ENCODE measurements at regions not wholly inside any gene's neighbourhood (a gene's known extent, or its start where the extent isn't known, plus 50 kb on each side); places are given as distances from the start of the nearest gene placed in this dataset.

DNA sequence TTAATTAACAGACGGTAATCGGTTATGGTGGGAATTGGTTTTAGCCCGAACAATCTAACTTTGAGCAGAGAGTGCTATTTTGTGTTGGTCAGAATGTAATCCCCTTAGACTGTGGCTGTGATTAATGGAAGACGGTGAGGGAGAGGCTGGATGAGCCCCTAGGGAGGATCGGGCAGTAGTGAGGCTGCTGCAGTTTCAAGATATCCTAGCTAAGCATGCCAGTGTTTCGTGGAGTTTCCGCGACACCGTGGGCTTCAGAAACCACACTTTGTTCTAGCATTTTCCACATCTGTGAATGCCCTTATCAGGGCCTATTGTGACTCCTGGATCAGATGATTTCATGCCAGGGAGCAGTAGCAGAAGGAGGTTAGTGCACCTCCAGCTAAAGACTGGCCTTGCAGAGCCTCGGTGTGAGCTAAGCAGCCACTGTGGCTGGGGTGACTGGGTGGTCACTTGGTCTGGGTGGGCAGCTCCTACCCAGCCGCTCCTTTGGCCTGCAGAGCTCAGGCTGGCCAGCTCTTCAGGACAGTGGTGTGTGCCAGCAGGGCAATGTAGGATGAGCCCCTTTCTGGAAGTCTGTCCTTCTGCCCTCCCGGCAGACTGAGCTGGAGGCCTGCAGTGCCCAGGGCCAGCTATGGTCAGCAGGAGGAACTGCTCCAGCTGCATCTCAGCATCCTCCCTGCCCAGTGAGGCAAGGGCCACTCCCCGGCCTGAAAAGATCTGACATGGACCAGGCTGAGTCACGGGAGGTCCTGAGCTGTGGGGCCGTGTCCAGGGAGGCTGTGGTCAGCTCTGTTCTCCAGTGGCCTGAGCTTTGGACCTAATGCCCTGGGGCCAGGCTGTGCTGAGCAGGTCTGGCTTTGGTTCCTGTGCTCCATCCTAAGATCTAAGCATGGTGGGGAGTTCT, 142.6 kb upstream of the GPC1 start:
- no peaks in the 10 kb centered on the region for H3K79me2 ChIP-seq (ENCODE audit: insufficient read depth, low read length)
- Mint-ChIP-seq H3K9me3 (no peaks in the 10 kb centered on the region), H3K4me1 (no peaks in the 10 kb centered on the region), H3K27me3 (ENCODE audit: low read depth in 3 of 3) (peaks cover 1 to 2% (median 1%) of the 10 kb centered on the region in 3 donors), H3K27ac (no peak overlapping the region), H3K36me3 (no peaks in the 10 kb centered on the region), H3K4me3 (no peak overlapping the region)
- no peak overlapping the region for H3K4me3 ChIP-seq (replicated peaks in 1 of 3; ENCODE audit: low read depth in 2 of 3, low read length in 3 of 3)
- H3K4me2 ChIP-seq (replicated peaks; ENCODE audit: extremely low read depth, low read length, poor library complexity, severe bottlenecking), result no peak overlapping the region
- no peak overlapping the region for H3K9ac ChIP-seq (ENCODE audit: insufficient read depth, low read length, poor library complexity, severe bottlenecking)
- H3K4me1 ChIP-seq (ENCODE audit: control insufficient read depth in 1 of 2, insufficient read depth in 2 of 2, low read length in 2 of 2), result no peaks in the 10 kb centered on the region
- no peaks in the 10 kb centered on the region for H3K27me3 ChIP-seq (ENCODE audit: control insufficient read depth in 2 of 2, insufficient read depth in 2 of 2, low read length in 2 of 2)
- no peaks in the 10 kb centered on the region for H3K9me3 ChIP-seq (replicated peaks in 1 of 2; ENCODE audit: control insufficient read depth in 1 of 2, insufficient read depth in 1 of 2, low read length in 2 of 2)
- intact Hi-C loops (cut with micrococcal nuclease), result no loop called here
- H4K20me1 ChIP-seq (ENCODE audit: insufficient read depth, low read length), result no peaks in the 10 kb centered on the region
- no peak for DNase-seq
- TF ChIP-seq, protein P1, sequence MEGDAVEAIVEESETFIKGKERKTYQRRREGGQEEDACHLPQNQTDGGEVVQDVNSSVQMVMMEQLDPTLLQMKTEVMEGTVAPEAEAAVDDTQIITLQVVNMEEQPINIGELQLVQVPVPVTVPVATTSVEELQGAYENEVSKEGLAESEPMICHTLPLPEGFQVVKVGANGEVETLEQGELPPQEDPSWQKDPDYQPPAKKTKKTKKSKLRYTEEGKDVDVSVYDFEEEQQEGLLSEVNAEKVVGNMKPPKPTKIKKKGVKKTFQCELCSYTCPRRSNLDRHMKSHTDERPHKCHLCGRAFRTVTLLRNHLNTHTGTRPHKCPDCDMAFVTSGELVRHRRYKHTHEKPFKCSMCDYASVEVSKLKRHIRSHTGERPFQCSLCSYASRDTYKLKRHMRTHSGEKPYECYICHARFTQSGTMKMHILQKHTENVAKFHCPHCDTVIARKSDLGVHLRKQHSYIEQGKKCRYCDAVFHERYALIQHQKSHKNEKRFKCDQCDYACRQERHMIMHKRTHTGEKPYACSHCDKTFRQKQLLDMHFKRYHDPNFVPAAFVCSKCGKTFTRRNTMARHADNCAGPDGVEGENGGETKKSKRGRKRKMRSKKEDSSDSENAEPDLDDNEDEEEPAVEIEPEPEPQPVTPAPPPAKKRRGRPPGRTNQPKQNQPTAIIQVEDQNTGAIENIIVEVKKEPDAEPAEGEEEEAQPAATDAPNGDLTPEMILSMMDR (IDR thresholded peaks at IDR 0.05), result no peak
- WGBS (ENCODE audit: insufficient coverage), result 91% methylated on average over 15 of the region's 15 CpGs
- H3K27ac ChIP-seq (ENCODE audit: low read depth in 1 of 2, low read length in 2 of 2), result no peak overlapping the region
- H3K36me3 ChIP-seq (replicated peaks in 1 of 2; ENCODE audit: control insufficient read depth in 1 of 2, insufficient read depth in 2 of 2, low read length in 2 of 2), result no peaks in the 10 kb centered on the region
- H2AFZ ChIP-seq (ENCODE audit: insufficient read depth, low read depth, low read length, poor library complexity, severe bottlenecking), result no peak overlapping the region

DNA sequence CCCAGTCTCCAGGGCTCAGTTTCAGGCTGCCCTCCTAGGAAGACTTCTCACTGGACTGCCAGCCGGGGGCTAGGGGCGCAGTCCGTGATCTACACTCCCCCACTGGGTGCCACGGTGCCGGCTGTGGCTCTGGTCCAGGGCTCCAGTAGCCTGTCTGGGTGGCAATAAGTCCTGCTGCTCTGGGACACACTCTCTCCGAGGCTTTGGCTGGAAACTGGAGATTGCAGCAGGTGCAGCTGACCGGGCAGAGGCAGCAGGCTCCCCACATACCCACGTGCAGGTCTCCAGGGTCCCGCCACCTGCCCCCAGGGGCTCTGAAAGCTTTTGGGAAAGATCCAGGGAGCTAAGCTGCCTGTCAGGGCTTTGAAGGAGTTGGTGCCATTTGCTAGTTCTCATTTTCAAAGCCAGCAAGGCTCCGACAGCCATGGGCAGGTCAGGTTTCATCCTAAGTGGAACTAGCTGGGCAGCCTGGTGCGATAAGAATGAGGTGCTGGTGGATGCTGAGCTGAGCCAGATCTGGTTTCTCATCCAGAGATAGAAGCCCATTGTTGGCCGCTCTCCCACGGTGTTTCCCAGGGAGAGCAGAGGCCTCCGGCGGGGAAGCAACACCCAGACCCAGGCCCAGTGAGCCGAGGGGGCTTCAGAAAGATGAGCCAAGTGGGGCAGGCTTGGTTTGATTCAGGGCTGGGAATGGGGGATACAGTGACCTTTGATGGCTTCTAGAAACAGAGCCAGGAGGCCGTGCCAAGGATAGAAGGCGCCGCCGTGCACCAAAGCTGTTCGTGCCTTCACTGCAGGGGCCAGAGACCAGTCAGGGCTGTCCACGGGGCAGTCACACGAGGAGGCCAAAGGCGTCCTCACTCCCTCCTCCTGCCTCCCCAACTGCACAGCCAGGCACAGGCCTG, 141.7 kb upstream of the GPC1 start:
- TF ChIP-seq, protein P1 (IDR thresholded peaks at IDR 0.05), result no peak
- Histone ChIP-seq H3K4me2 (replicated peaks; ENCODE audit: extremely low read depth, low read length, poor library complexity, severe bottlenecking) (no peak overlapping the region), H3K4me1 (ENCODE audit: control insufficient read depth in 1 of 2, insufficient read depth in 2 of 2, low read length in 2 of 2) (no peaks in the 10 kb centered on the region), H3K27ac (ENCODE audit: low read depth in 1 of 2, low read length in 2 of 2) (no peak overlapping the region), H3K79me2 (ENCODE audit: insufficient read depth, low read length) (no peaks in the 10 kb centered on the region), H3K9me3 (replicated peaks in 1 of 2; ENCODE audit: control insufficient read depth in 1 of 2, insufficient read depth in 1 of 2, low read length in 2 of 2) (no peaks in the 10 kb centered on the region), H3K36me3 (replicated peaks in 1 of 2; ENCODE audit: control insufficient read depth in 1 of 2, insufficient read depth in 2 of 2, low read length in 2 of 2) (no peaks in the 10 kb centered on the region), H3K27me3 (ENCODE audit: control insufficient read depth in 2 of 2, insufficient read depth in 2 of 2, low read length in 2 of 2) (no peaks in the 10 kb centered on the region), H3K4me3 (replicated peaks in 1 of 3; ENCODE audit: low read depth in 2 of 3, low read length in 3 of 3) (no peak overlapping the region), H3K9ac (ENCODE audit: insufficient read depth, low read length, poor library complexity, severe bottlenecking) (no peak overlapping the region), H2AFZ (ENCODE audit: insufficient read depth, low read depth, low read length, poor library complexity, severe bottlenecking) (no peak overlapping the region), H4K20me1 (ENCODE audit: insufficient read depth, low read length) (no peaks in the 10 kb centered on the region)
- peaks cover 1 to 3% (median 2%) of the 10 kb centered on the region in 3 donors for H3K27me3 Mint-ChIP-seq (ENCODE audit: low read depth in 3 of 3)
- H3K9me3 Mint-ChIP-seq, result no peaks in the 10 kb centered on the region
- no peaks in the 10 kb centered on the region for H3K4me1 Mint-ChIP-seq
- no peak for DNase-seq
- no peak overlapping the region for H3K4me3 Mint-ChIP-seq
- H3K36me3 Mint-ChIP-seq, result no peaks in the 10 kb centered on the region
- intact Hi-C loops (cut with micrococcal nuclease), result no loop called here
- H3K27ac Mint-ChIP-seq, result no peak overlapping the region
- WGBS (ENCODE audit: insufficient coverage), result 89% methylated on average over 23 of the region's 24 CpGs

Data from CD14-positive monocyte (primary cell).